HL-60 (cell line): ENCODE measurements at regions not wholly inside any gene's neighbourhood (a gene's known extent, or its start where the extent isn't known, plus 50 kb on each side); places are given as distances from the start of the nearest gene placed in this dataset.

ENCODE experiments used
- DNase-seq, 2 experiments: peaks; one replicate each; pipeline ENCODE4 v3.0.0-alpha.2; 2010 to 2020; ENCODE audit warnings: low read depth in 1 of 2, low spot score in 1 of 2
- H3K27ac ChIP-seq: fragments of 250-450 bp; sonication (Bioruptor Pico); replicated peaks from 2 replicates; pipeline ENCODE4 v1.5.1; 2020; ENCODE audit warnings: mild to moderate bottlenecking, moderate library complexity
- H3K27me3 ChIP-seq: fragments of 250-450 bp; sonication (Bioruptor Pico); 2 replicates; pipeline ENCODE4 v1.5.1; 2021; ENCODE audit warnings: mild to moderate bottlenecking, moderate library complexity; ENCODE audit not compliant: insufficient read depth, poor library complexity, severe bottlenecking
- H3K4me3 ChIP-seq: replicated peaks from 2 replicates; pipeline ENCODE4 v1.5.1; 2011; ENCODE audit warnings: mild to moderate bottlenecking, control low read depth, low read length; ENCODE audit not compliant: insufficient read depth
- GABPA ChIP-seq: IDR thresholded peaks from 2 replicates; pipeline ENCODE4 v1.6.1; 2012; ENCODE audit warnings: low read depth
- POLR2AphosphoS5 ChIP-seq: IDR thresholded peaks from 2 replicates; pipeline ENCODE4 v1.6.1; 2012; ENCODE audit warnings: low read depth
- SPI1 ChIP-seq: IDR thresholded peaks from 2 replicates; pipeline ENCODE4 v1.6.1; 2012; ENCODE audit warnings: low read depth, mild to moderate bottlenecking, borderline replicate concordance
- TF ChIP-seq, protein P1 (sequence below): IDR thresholded peaks from 2 replicates; pipeline ENCODE4 v1.6.1; 2012; ENCODE audit warnings: low read depth; ENCODE audit not compliant: insufficient replicate concordance
- TF ChIP-seq, protein P2 (sequence below): IDR thresholded peaks from one replicate; pipeline ENCODE4 v1.5.1; 2011; ENCODE audit warnings: low read length, control low read depth, inconsistent platforms; ENCODE audit not compliant: insufficient read depth

DNA sequence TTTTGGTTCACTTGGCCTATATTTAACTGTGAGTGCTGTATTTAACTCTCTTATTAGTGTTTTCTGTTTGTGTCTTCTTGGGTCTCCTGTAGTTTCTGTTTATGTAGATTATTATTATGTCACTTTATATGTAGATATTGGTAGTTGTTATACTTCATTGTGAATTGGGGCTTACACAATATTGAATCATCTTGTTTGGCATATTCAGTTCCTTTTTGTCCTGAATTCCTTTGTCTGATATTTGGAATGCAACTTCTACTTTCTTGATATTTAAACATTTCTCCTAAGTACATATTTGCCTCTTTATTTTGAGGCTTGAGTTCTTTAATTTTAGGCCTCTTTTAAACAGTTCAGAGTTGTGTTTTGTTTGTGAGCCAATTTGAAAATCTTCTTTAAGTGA lies 544.8 kb upstream of the ADGRL3 start:
- Histone ChIP-seq H3K27ac (no peak overlapping the region), H3K4me3 (no peak overlapping the region), H3K27me3 (no peaks in the 10 kb centered on the region)
- no peak for DNase-seq
- TF ChIP-seq POLR2AphosphoS5 (no peak), SPI1 (no peak), GABPA (no peak)
- TF ChIP-seq, protein P1, sequence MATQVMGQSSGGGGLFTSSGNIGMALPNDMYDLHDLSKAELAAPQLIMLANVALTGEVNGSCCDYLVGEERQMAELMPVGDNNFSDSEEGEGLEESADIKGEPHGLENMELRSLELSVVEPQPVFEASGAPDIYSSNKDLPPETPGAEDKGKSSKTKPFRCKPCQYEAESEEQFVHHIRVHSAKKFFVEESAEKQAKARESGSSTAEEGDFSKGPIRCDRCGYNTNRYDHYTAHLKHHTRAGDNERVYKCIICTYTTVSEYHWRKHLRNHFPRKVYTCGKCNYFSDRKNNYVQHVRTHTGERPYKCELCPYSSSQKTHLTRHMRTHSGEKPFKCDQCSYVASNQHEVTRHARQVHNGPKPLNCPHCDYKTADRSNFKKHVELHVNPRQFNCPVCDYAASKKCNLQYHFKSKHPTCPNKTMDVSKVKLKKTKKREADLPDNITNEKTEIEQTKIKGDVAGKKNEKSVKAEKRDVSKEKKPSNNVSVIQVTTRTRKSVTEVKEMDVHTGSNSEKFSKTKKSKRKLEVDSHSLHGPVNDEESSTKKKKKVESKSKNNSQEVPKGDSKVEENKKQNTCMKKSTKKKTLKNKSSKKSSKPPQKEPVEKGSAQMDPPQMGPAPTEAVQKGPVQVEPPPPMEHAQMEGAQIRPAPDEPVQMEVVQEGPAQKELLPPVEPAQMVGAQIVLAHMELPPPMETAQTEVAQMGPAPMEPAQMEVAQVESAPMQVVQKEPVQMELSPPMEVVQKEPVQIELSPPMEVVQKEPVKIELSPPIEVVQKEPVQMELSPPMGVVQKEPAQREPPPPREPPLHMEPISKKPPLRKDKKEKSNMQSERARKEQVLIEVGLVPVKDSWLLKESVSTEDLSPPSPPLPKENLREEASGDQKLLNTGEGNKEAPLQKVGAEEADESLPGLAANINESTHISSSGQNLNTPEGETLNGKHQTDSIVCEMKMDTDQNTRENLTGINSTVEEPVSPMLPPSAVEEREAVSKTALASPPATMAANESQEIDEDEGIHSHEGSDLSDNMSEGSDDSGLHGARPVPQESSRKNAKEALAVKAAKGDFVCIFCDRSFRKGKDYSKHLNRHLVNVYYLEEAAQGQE: no peak
- TF ChIP-seq, protein P2, sequence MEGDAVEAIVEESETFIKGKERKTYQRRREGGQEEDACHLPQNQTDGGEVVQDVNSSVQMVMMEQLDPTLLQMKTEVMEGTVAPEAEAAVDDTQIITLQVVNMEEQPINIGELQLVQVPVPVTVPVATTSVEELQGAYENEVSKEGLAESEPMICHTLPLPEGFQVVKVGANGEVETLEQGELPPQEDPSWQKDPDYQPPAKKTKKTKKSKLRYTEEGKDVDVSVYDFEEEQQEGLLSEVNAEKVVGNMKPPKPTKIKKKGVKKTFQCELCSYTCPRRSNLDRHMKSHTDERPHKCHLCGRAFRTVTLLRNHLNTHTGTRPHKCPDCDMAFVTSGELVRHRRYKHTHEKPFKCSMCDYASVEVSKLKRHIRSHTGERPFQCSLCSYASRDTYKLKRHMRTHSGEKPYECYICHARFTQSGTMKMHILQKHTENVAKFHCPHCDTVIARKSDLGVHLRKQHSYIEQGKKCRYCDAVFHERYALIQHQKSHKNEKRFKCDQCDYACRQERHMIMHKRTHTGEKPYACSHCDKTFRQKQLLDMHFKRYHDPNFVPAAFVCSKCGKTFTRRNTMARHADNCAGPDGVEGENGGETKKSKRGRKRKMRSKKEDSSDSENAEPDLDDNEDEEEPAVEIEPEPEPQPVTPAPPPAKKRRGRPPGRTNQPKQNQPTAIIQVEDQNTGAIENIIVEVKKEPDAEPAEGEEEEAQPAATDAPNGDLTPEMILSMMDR: no peak

DNA sequence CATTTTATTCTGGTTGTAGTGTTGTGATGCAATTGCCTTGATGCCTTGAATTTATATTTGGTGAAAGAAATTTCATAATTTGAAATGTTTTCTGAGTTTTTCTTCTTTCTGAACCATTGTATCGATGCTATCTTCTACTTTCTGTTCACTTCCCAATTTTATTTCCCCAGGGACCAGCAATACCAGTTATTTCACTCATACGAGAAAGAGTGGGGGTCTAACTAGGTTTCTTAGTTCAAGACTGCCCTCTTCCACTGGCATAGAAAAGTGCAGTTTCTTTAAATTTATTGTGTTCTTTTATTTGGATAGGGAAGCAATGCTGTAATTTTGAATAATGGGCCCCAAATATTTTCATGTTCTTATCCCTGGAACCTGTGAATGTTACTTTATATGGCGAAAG lies 544.0 kb upstream of the ADGRL3 start:
- Histone ChIP-seq H3K4me3 (no peak overlapping the region), H3K27me3 (no peaks in the 10 kb centered on the region), H3K27ac (no peak overlapping the region)
- TF ChIP-seq GABPA (no peak), SPI1 (no peak), POLR2AphosphoS5 (no peak)
- TF ChIP-seq, protein P2: no peak
- TF ChIP-seq, protein P1: no peak
- no peak for DNase-seq

DNA sequence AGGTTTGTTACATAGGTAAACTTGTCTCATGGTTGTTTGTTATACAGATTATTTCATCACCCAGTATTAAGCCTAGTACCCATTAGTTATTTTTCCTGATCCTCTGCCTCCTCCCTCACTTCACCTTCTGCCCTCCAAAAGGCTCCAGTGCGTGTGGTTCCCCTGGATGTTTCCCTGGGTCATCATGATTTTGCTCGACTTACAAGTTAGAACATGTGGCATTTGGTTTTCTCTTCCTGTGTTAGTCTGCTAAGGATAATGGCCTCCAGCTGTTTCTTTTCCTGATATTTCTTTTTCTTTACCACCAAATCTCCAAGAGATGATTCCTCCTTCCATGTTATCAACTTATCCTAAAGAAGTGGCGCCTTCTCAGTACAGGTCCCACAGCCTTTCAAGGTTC lies 543.1 kb upstream of the ADGRL3 start:
- Histone ChIP-seq H3K27ac (no peak overlapping the region), H3K4me3 (no peak overlapping the region), H3K27me3 (no peaks in the 10 kb centered on the region)
- no peak for DNase-seq
- TF ChIP-seq, protein P2: no peak

DNA sequence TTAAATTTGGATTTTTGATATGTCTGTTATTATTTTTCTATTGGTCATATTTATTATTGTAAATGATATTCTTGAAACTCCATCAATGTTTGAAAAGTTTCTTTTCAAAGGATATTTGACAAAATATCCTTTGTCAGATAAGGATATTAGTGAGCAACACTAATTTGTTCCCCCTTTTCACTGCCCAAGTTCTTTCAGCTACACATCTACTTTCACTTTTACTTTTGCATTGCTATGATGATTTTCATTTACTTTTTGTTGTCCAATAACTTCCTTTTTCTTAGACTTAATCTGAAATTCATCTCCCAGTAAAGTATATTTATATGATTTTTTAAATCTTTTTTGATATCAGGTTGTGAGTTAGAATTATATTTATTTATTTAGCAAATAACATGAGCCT lies 542.3 kb upstream of the ADGRL3 start:
- no peak for DNase-seq
- TF ChIP-seq, protein P2: no peak
- no peak for TF ChIP-seq POLR2AphosphoS5
- no peak for TF ChIP-seq SPI1
- TF ChIP-seq, protein P1: no peak
- no peak for TF ChIP-seq GABPA
- H3K4me3 ChIP-seq: no peak overlapping the region
- H3K27ac ChIP-seq: no peak overlapping the region
- H3K27me3 ChIP-seq: no peaks in the 10 kb centered on the region
